ENCODE measurements at regions not wholly inside any gene's neighbourhood (a gene's known extent, or its start where the extent isn't known, plus 50 kb on each side); places are given as distances from the start of the nearest gene placed in this dataset.

DNA sequence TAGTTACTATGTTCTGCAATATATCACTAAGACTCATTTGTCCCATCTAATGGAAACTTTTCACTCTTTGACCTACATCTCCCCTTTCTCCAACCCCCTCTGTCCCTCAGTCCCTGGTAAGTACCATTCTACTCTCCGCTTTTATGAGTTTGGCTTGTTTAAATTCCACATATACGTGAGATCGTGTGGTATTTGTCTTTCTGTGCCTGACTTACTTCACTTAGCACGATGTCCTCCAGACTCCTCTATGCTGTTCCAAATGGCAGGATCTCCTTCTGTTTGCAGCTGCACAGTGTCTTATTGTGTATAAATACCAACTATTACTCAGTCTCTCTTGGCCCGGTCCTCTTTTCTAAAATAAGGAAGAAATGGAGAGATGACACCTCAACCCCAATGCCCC, 205.4 kb upstream of the NTM start:
- Histone ChIP-seq H3K4me3 (no peak overlapping the region), H3K9me3 (replicated peaks; ENCODE audit: control insufficient read depth, insufficient read depth, low read depth, low read length) (no peaks in the 10 kb centered on the region), H3K4me1 (replicated peaks in 1 of 2; ENCODE audit: control insufficient read depth in 2 of 2, insufficient read depth in 2 of 2, low read length in 2 of 2) (no peaks in the 10 kb centered on the region), H3K9ac (ENCODE audit: insufficient read depth in 1 of 2, low read depth in 2 of 2, low read length in 2 of 2) (no peak overlapping the region), H3K27ac (ENCODE audit: extremely low read depth, low read depth, low read length) (no peak overlapping the region), H3K9me1 (ENCODE audit: control insufficient read depth, insufficient read depth, low read length) (no peaks in the 10 kb centered on the region), H3K36me3 (ENCODE audit: control insufficient read depth, insufficient read depth, low read length) (no peaks in the 10 kb centered on the region), H2AFZ (ENCODE audit: low read depth, low read length) (no peak overlapping the region), H3K27me3 (ENCODE audit: control insufficient read depth in 2 of 2, insufficient read depth in 2 of 2, low read length in 2 of 2) (no peaks in the 10 kb centered on the region; a peak in 1 of 5 replicates), H3K79me2 (ENCODE audit: control insufficient read depth, insufficient read depth, low read length) (no peaks in the 10 kb centered on the region), H4K20me1 (replicated peaks; ENCODE audit: control insufficient read depth, insufficient read depth, low read length) (no peaks in the 10 kb centered on the region), H3K4me2 (ENCODE audit: insufficient read depth, low read length) (no peak overlapping the region)
- DNase-seq (ENCODE audit: extremely low read depth in 1 of 4, low spot score in 3 of 4): no peak
- in situ Hi-C loops (cut with MboI): no loop called here
- FAIRE-seq: no peak
- CTCF ChIA-PET (ENCODE audit: low intra/inter-chr PET ratio): no interaction called here
- no peak for ATAC-seq
- 0% methylated on average over 5 of the region's 5 CpGs for WGBS (ENCODE audit: insufficient coverage, low coverage, missing lambda C conversion rate)
- BruUV-seq (replicated peaks): no TSS peak
- intact Hi-C loops (cut with micrococcal nuclease): no loop called here
- no peak for TF ChIP-seq ZNF707 (CRISPR knock-in tag; conservative IDR thresholded peaks at IDR 0.05)
- no peak for TF ChIP-seq ZNF354B (CRISPR knock-in tag; IDR thresholded peaks at IDR 0.05)
- TF ChIP-seq HMG20B (CRISPR knock-in tag; IDR thresholded peaks at IDR 0.05): no peak
- TF ChIP-seq, protein P1, sequence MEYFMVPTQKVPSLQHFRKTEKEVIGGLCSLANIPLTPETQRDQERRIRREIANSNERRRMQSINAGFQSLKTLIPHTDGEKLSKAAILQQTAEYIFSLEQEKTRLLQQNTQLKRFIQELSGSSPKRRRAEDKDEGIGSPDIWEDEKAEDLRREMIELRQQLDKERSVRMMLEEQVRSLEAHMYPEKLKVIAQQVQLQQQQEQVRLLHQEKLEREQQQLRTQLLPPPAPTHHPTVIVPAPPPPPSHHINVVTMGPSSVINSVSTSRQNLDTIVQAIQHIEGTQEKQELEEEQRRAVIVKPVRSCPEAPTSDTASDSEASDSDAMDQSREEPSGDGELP (CRISPR knock-in tag; IDR thresholded peaks at IDR 0.05; ENCODE audit: borderline replicate concordance): no peak
- TF ChIP-seq ZNF316 (IDR thresholded peaks at IDR 0.05): no peak
- TF ChIP-seq, protein P2, sequence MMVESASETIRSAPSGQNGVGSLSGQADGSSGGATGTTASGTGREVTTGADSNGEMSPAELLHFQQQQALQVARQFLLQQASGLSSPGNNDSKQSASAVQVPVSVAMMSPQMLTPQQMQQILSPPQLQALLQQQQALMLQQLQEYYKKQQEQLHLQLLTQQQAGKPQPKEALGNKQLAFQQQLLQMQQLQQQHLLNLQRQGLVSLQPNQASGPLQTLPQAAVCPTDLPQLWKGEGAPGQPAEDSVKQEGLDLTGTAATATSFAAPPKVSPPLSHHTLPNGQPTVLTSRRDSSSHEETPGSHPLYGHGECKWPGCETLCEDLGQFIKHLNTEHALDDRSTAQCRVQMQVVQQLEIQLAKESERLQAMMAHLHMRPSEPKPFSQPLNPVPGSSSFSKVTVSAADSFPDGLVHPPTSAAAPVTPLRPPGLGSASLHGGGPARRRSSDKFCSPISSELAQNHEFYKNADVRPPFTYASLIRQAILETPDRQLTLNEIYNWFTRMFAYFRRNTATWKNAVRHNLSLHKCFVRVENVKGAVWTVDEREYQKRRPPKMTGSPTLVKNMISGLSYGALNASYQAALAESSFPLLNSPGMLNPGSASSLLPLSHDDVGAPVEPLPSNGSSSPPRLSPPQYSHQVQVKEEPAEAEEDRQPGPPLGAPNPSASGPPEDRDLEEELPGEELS (CRISPR knock-in tag; IDR thresholded peaks at IDR 0.05; ENCODE audit: borderline replicate concordance): no peak
- no peak for TF ChIP-seq SRSF9 (IDR thresholded peaks at IDR 0.05; ENCODE audit: borderline replicate concordance, low read depth, low read length)
- TF ChIP-seq EZH2 (IDR thresholded peaks at IDR 0.05; ENCODE audit: borderline replicate concordance, low read depth, low read length): no peak
- POLR2A ChIA-PET: interaction anchor here (0.6 kb wide), 1 partner anchor 18 kb away, joined by 3 read pairs; no protein-coding TSS in a partner anchor

Measured in K562 (cell line).